ENCODE measurements at regions not wholly inside any gene's neighbourhood (a gene's known extent, or its start where the extent isn't known, plus 50 kb on each side); places are given as distances from the start of the nearest gene placed in this dataset.

DNA sequence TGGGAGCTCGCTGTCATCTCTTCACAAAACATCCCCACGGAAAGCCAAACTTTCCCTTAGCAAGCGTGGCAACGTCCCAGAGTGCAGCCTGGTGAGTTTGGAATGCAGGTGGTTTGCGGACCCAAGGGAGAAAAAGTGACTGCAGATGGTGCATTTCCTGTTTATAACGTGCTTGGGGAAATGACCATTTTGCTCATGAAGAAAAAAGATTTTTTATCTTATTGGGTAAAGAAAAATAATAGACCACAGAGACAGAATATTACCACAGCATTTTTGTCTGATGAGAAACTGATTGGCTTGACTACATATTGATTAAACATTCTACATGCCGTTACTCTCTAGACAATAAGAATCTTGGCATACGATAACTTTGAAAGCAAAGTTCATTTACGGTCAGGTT, 136.5 kb downstream of the COPS8 start (continued):
- TF ChIP-seq, protein P1, sequence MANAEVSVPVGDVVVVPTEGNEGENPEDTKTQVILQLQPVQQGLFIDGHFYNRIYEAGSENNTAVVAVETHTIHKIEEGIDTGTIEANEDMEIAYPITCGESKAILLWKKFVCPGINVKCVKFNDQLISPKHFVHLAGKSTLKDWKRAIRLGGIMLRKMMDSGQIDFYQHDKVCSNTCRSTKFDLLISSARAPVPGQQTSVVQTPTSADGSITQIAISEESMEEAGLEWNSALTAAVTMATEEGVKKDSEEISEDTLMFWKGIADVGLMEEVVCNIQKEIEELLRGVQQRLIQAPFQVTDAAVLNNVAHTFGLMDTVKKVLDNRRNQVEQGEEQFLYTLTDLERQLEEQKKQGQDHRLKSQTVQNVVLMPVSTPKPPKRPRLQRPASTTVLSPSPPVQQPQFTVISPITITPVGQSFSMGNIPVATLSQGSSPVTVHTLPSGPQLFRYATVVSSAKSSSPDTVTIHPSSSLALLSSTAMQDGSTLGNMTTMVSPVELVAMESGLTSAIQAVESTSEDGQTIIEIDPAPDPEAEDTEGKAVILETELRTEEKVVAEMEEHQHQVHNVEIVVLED (CRISPR knock-in tag; IDR thresholded peaks at IDR 0.05) = no peak

DNA sequence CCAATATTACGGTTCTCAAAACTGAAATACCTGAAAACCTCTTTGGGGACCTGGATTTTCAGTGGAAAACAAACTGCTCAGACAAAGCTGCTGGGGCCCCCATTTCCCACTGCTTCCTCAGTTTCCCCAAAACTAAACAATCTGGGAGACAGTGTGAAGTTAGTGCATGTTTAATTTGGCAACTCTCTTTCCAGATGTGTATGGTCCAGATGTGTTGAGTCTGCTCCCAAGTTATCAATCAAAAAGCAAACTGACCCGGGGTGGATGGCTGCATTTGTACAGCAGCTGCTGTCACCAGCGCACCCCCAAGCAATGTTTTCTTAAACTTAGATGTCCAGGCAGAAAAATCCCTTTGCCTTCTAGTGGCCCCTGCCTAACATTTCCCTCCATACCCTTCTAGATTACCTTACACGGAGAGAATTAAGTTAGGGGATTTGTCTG, 136.9 kb downstream of the COPS8 start:
- FAIRE-seq = no peak
- no peak for TF ChIP-seq MAZ (CRISPR knock-in tag; conservative IDR thresholded peaks at IDR 0.05 in 1 of 2, IDR thresholded peaks at IDR 0.05 in 1 of 2)
- no peak for TF ChIP-seq OTX1 (CRISPR knock-in tag; IDR thresholded peaks at IDR 0.05)
- no peak for TF ChIP-seq HNRNPK (IDR thresholded peaks at IDR 0.05; ENCODE audit: low read depth, low read length, poor library complexity, severe bottlenecking)
- no peak for TF ChIP-seq JUND (IDR thresholded peaks at IDR 0.05; ENCODE audit: borderline replicate concordance, low read depth, low read length)
- no peak for TF ChIP-seq JUND (tag; IDR thresholded peaks at IDR 0.05; ENCODE audit: borderline replicate concordance, low read depth, low read length)
- TF ChIP-seq TAF1 (IDR thresholded peaks at IDR 0.05; ENCODE audit: control insufficient read depth, extremely low read depth, insufficient read depth, low read length, severe bottlenecking) = no peak
- TF ChIP-seq, protein P2, sequence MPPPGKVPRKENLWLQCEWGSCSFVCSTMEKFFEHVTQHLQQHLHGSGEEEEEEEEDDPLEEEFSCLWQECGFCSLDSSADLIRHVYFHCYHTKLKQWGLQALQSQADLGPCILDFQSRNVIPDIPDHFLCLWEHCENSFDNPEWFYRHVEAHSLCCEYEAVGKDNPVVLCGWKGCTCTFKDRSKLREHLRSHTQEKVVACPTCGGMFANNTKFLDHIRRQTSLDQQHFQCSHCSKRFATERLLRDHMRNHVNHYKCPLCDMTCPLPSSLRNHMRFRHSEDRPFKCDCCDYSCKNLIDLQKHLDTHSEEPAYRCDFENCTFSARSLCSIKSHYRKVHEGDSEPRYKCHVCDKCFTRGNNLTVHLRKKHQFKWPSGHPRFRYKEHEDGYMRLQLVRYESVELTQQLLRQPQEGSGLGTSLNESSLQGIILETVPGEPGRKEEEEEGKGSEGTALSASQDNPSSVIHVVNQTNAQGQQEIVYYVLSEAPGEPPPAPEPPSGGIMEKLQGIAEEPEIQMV (tag; conservative IDR thresholded peaks at IDR 0.05; ENCODE audit: low read depth) = no peak
- no peak for TF ChIP-seq U2AF1 (optimal IDR thresholded peaks at IDR 0.05; ENCODE audit: low read depth, low read length)
- no peak for TF ChIP-seq ZNF76 (CRISPR knock-in tag; IDR thresholded peaks at IDR 0.05; ENCODE audit: borderline replicate concordance)
- no peak for TF ChIP-seq ZSCAN32 (CRISPR knock-in tag; IDR thresholded peaks at IDR 0.05)

More for the DNA sequence above, 136.9 kb downstream of the COPS8 start:
- intact Hi-C loops (cut with micrococcal nuclease) = no loop called here
- H3K9me3 ChIP-seq (replicated peaks; ENCODE audit: control insufficient read depth, insufficient read depth, low read depth, low read length) = no peaks in the 10 kb centered on the region
- no peak overlapping the region for H3K9ac ChIP-seq (ENCODE audit: insufficient read depth in 1 of 2, low read depth in 2 of 2, low read length in 2 of 2)
- CTCF ChIA-PET (ENCODE audit: low intra/inter-chr PET ratio) = no interaction called here
- no peak overlapping the region for H2AFZ ChIP-seq (ENCODE audit: low read depth, low read length)
- 0% methylated on average over 4 of the region's 4 CpGs for WGBS (ENCODE audit: insufficient coverage, low coverage, missing lambda C conversion rate)
- no peaks in the 10 kb centered on the region for H4K20me1 ChIP-seq (replicated peaks; ENCODE audit: control insufficient read depth, insufficient read depth, low read length)
- H3K27me3 ChIP-seq (ENCODE audit: control insufficient read depth in 2 of 2, insufficient read depth in 2 of 2, low read length in 2 of 2) = peaks cover 0 to 13% of the 10 kb centered on the region in 2 experiments; a peak in 2 of 5 replicates
- no peaks in the 10 kb centered on the region for H3K9me1 ChIP-seq (ENCODE audit: control insufficient read depth, insufficient read depth, low read length)
- POLR2A ChIA-PET = no interaction called here
- H3K4me2 ChIP-seq (ENCODE audit: insufficient read depth, low read length) = no peak overlapping the region
- in situ Hi-C loops (cut with MboI) = no loop called here
- no peak for ATAC-seq
- DNase-seq (ENCODE audit: extremely low read depth in 1 of 4, low spot score in 3 of 4) = no peak
- H3K79me2 ChIP-seq (ENCODE audit: control insufficient read depth, insufficient read depth, low read length) = no peaks in the 10 kb centered on the region
- H3K4me1 ChIP-seq (replicated peaks in 1 of 2; ENCODE audit: control insufficient read depth in 2 of 2, insufficient read depth in 2 of 2, low read length in 2 of 2) = no peaks in the 10 kb centered on the region
- H3K27ac ChIP-seq (ENCODE audit: extremely low read depth, low read depth, low read length) = no peak overlapping the region
- no peak overlapping the region for H3K4me3 ChIP-seq
- no peaks in the 10 kb centered on the region for H3K36me3 ChIP-seq (ENCODE audit: control insufficient read depth, insufficient read depth, low read length)
- BruUV-seq (replicated peaks) = no TSS peak
